ENCODE measurements at regions not wholly inside any gene's neighbourhood (a gene's known extent, or its start where the extent isn't known, plus 50 kb on each side); places are given as distances from the start of the nearest gene placed in this dataset.

DNA sequence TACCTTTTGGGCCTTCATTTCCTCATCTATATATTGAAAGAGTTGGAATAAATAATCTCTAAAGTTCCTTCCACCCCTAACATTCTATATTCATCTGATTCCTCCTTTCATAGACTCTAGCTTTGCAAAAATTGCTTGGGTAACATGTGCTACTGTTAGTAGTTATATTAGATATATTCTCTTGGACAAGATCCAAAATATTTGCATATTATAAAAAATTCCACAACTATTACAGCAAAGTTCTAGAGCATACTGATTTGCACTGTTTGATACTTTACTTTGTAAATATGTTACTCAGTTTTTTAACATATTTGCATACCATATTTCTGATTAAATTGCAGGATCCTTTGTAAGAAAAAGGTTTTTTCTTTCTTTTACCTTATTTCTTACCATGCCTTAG is 95.9 kb upstream of the UBE2E2 start:
- Histone ChIP-seq H3K36me3 (replicated peaks in 1 of 2; ENCODE audit: insufficient read depth in 1 of 2, low read depth in 2 of 2) (no peaks in the 10 kb centered on the region), H3K27ac (no peak overlapping the region), H3K4me1 (no peaks in the 10 kb centered on the region), H3K9me3 (peaks cover 0 to 6% (median 0%) of the 10 kb centered on the region in 3 donors), H3K4me3 (no peak overlapping the region), H3K27me3 (no peaks in the 10 kb centered on the region)
- DNase-seq: no peak
- intact Hi-C loops (cut with DNase I): no loop called here
- TF ChIP-seq, protein P1, sequence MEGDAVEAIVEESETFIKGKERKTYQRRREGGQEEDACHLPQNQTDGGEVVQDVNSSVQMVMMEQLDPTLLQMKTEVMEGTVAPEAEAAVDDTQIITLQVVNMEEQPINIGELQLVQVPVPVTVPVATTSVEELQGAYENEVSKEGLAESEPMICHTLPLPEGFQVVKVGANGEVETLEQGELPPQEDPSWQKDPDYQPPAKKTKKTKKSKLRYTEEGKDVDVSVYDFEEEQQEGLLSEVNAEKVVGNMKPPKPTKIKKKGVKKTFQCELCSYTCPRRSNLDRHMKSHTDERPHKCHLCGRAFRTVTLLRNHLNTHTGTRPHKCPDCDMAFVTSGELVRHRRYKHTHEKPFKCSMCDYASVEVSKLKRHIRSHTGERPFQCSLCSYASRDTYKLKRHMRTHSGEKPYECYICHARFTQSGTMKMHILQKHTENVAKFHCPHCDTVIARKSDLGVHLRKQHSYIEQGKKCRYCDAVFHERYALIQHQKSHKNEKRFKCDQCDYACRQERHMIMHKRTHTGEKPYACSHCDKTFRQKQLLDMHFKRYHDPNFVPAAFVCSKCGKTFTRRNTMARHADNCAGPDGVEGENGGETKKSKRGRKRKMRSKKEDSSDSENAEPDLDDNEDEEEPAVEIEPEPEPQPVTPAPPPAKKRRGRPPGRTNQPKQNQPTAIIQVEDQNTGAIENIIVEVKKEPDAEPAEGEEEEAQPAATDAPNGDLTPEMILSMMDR (IDR thresholded peaks at IDR 0.05): no peak
- no peak for TF ChIP-seq POLR2A (IDR thresholded peaks at IDR 0.05)
- no peak for ATAC-seq

DNA sequence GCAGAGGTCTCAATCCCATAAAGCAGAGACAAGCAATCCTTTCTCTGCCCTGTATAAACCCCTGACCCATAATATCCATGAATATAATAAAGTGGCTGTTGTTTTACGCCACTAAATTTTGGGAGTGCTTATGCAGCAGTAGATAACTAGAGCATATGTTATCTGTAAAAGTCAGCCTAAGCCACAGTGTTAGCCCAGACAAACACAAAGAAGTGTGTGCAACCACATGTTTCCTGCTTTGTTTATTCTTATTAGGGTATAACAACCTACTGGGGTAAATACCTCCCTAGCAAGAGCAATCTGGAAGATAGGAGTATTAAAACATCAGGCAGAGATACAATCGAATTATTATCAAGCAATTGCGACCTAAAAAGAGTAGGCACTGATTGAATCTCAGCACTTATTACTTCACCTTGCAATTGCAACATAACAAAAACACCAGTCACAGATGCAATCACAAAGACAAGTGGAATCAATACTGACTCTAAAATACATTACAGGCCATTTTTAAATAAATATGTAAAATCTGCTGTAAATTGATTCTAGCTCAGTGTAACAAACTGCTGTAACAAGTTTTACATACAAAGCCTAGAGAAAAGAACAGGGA is 94.6 kb upstream of the UBE2E2 start:
- Histone ChIP-seq H3K4me1 (no peaks in the 10 kb centered on the region), H3K27ac (no peak overlapping the region), H3K27me3 (no peaks in the 10 kb centered on the region), H3K4me3 (no peak overlapping the region), H3K9me3 (peaks cover 0 to 6% (median 0%) of the 10 kb centered on the region in 3 donors), H3K36me3 (replicated peaks in 1 of 2; ENCODE audit: insufficient read depth in 1 of 2, low read depth in 2 of 2) (no peaks in the 10 kb centered on the region)
- WGBS, 2 donors: 65 to 72% methylated on average over 3 of the region's 3 CpGs
- ATAC-seq (no peak), DNase-seq (no peak)
- intact Hi-C loops (cut with DNase I): no loop called here
- TF ChIP-seq POLR2A (IDR thresholded peaks at IDR 0.05): no peak
- TF ChIP-seq, protein P1 (IDR thresholded peaks at IDR 0.05): no peak

DNA sequence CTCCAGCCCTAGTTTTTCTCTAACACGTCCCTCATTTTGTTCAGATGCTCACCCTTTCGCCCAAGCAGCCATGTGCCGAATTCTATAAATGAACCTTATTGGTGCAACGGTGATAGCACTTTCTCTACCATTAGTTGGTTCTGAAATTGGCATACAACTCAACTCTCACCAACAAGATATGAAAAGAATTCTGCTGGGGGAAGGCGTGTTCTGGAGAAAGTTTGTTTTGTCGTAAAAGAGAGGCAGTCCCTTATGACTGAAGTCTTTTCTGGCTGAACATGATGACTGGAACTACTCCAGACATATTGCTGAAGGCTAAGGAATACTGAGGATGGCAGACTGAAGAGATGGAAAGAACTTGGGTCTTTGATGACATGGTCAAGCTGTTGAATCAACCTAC is 91.8 kb upstream of the UBE2E2 start:
- DNase-seq (no peak), ATAC-seq (no peak)
- whole genome bisulfite sequencing, 2 donors: 80 to 89% methylated on average over 6 of the region's 6 CpGs

DNA sequence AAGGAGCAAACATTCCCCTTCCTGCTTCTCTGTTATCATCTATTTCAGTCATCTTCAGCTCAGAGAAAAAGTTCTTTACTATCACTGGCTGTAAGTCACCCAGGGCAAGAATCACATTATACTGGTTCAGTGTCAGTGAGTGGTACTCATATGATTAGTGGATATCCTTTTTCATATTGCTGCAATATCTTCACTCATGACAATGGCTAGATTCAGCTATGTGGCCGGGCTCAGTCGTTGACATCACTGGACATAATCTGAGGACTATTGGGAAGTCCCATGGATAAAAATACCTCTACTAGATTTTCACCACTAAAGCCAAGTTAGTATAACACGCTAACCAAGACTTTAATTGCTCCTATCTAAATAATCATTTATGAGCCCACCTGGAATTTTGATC is 91.3 kb upstream of the UBE2E2 start:
- Histone ChIP-seq H3K4me1 (no peaks in the 10 kb centered on the region), H3K27ac (no peak overlapping the region), H3K36me3 (replicated peaks in 1 of 2; ENCODE audit: insufficient read depth in 1 of 2, low read depth in 2 of 2) (no peaks in the 10 kb centered on the region), H3K27me3 (no peaks in the 10 kb centered on the region), H3K4me3 (no peak overlapping the region), H3K9me3 (peaks cover 0 to 6% (median 0%) of the 10 kb centered on the region in 3 donors)
- DNase-seq (no peak), ATAC-seq (no peak)
- intact Hi-C loops (cut with DNase I): no loop called here
- no peak for TF ChIP-seq POLR2A (IDR thresholded peaks at IDR 0.05)
- TF ChIP-seq, protein P1 (IDR thresholded peaks at IDR 0.05): no peak
- 86 to 92% methylated on average over 3 of the region's 3 CpGs for WGBS, 2 donors

More for the DNA sequence above, 91.8 kb upstream of the UBE2E2 start:
- no peak overlapping the region for H3K27ac ChIP-seq
- no peak for TF ChIP-seq POLR2A (IDR thresholded peaks at IDR 0.05)
- TF ChIP-seq, protein P1 (IDR thresholded peaks at IDR 0.05): no peak
- no peak overlapping the region for H3K4me3 ChIP-seq
- intact Hi-C loops (cut with DNase I): no loop called here
- H3K27me3 ChIP-seq: no peaks in the 10 kb centered on the region
- H3K4me1 ChIP-seq: no peaks in the 10 kb centered on the region
- H3K36me3 ChIP-seq (replicated peaks in 1 of 2; ENCODE audit: insufficient read depth in 1 of 2, low read depth in 2 of 2): no peaks in the 10 kb centered on the region
- peaks cover 0 to 6% (median 0%) of the 10 kb centered on the region in 3 donors for H3K9me3 ChIP-seq

DNA sequence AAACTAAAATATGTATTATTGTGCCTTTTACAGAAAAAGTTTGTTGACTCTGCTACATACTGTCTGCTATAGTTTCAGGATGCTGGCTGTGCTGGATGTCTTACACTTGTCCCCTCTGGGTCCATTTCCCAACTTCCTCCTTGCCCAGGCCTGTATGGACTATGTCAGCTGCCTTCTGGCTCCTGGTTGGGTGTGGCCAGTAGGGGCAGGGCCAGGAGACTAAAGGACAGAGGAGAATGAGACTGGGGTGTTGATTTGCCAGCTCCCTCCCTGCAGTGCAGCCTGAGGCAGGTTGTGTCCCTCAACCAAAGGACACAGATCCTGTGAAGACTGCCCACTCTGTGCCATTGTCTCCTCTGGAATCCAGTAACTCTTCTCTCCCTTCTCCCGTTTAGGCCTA is 90.6 kb upstream of the UBE2E2 start:
- TF ChIP-seq POLR2A (IDR thresholded peaks at IDR 0.05): no peak
- TF ChIP-seq, protein P1 (IDR thresholded peaks at IDR 0.05): no peak
- DNase-seq (peak in 1 of 4 donors; percentile 8), ATAC-seq (no peak)
- H3K4me1 ChIP-seq: no peaks in the 10 kb centered on the region
- no peak overlapping the region for H3K4me3 ChIP-seq
- peaks cover 0 to 6% (median 0%) of the 10 kb centered on the region in 3 donors for H3K9me3 ChIP-seq
- no peaks in the 10 kb centered on the region for H3K27me3 ChIP-seq
- 50 to 70% methylated on average over 1 of the region's 1 CpG for WGBS, 2 donors
- H3K36me3 ChIP-seq (replicated peaks in 1 of 2; ENCODE audit: insufficient read depth in 1 of 2, low read depth in 2 of 2): no peaks in the 10 kb centered on the region
- intact Hi-C loops (cut with DNase I): no loop called here
- no peak overlapping the region for H3K27ac ChIP-seq
